Naive thymus-derived CD8-positive, alpha-beta T cell (primary cell): ENCODE measurements at regions not wholly inside any gene's neighbourhood (a gene's known extent, or its start where the extent isn't known, plus 50 kb on each side); places are given as distances from the start of the nearest gene placed in this dataset.
A peak's percentile ranks its signal among the peaks of the same experiment; 100 is the strongest.

Experiments used
- ATAC-seq, 2 donors: fragments of 150-1000 bp; cut with Tn5 transposase in 1 of 2; sonication (Bioruptor Pico), chemical (Tn5 transposase) in 1 of 2; 1 replicate in 1 of 2; 2 replicates in 1 of 2; pipeline ENCODE4 v1.10.0; 2021; ENCODE audit warnings: mild to moderate bottlenecking in 2 of 2, moderate library complexity in 2 of 2
- POLR2A ChIA-PET: fragments of 350-600 bp; sonication (Branson Sonifier 250); formaldehyde crosslinking; loops from one replicate; lab custom pipeline; 2021; ENCODE audit warnings: antibody characterized with exemption; lab: Charles Lee
- DNase-seq, 10 donors: peaks; one replicate each; pipeline versions ENCODE4 v3.0.0 to v3.0.0-alpha.2; 2020 to 2022
- H3K27ac Mint-ChIP-seq, 10 donors: one replicate each; pipeline ENCODE4 v1.8.0; 2020 to 2022; ENCODE audit warnings: mild to moderate bottlenecking in 10 of 10, mixed read lengths in 10 of 10, moderate library complexity in 4 of 10, inconsistent platforms in 1 of 10
- H3K27me3 Mint-ChIP-seq, 5 donors: one replicate each; pipeline ENCODE4 v1.8.0; 2021 to 2022; ENCODE audit warnings: mixed read lengths in 5 of 5
- H3K36me3 Mint-ChIP-seq, 3 donors: one replicate each; pipeline ENCODE4 v1.8.0; 2020 to 2022; ENCODE audit warnings: mixed read lengths in 3 of 3, mild to moderate bottlenecking in 2 of 3, inconsistent platforms in 1 of 3
- H3K4me1 Mint-ChIP-seq, 4 donors: one replicate each; pipeline ENCODE4 v1.8.0; 2021 to 2022; ENCODE audit warnings: mixed read lengths in 4 of 4
- H3K4me3 Mint-ChIP-seq, 10 donors: one replicate each; pipeline ENCODE4 v1.8.0; 2020 to 2022; ENCODE audit warnings: mild to moderate bottlenecking in 10 of 10, mixed read lengths in 10 of 10, moderate library complexity in 6 of 10, inconsistent platforms in 1 of 10
- H3K9me3 Mint-ChIP-seq, 9 donors: one replicate each; pipeline ENCODE4 v1.8.0; 2020 to 2022; ENCODE audit warnings: mixed read lengths in 9 of 9, mild to moderate bottlenecking in 3 of 9, inconsistent platforms in 1 of 9, moderate library complexity in 1 of 9

DNA sequence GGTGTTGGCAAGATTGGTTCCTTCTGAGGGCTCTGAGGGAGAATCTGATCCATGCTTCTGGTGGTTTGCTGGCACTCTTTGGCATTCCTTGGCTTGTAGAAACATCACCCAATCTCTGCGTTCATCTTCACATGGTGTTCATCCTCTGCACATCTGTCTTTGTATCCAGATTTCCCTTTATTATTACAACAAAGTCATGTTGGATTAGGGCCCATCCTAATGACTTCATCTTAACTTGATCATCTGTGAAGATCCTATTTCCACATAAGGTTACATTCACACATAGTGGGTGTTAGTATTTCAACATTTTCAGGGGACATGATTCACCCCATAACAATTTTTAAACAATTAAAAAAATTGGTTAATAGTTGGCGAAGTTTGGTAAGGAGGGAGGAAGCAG, 177.4 kb upstream of the CWC22 start:
- Mint-ChIP-seq H3K27me3 (peaks cover 0 to 4% (median 2%) of the 10 kb centered on the region in 5 donors), H3K4me1 (no peaks in the 10 kb centered on the region), H3K27ac (no peak overlapping the region), H3K9me3 (no peaks in the 10 kb centered on the region), H3K36me3 (no peaks in the 10 kb centered on the region), H3K4me3 (no peak overlapping the region)
- DNase-seq (no peak), ATAC-seq (no peak)
- POLR2A ChIA-PET: no interaction called here

DNA sequence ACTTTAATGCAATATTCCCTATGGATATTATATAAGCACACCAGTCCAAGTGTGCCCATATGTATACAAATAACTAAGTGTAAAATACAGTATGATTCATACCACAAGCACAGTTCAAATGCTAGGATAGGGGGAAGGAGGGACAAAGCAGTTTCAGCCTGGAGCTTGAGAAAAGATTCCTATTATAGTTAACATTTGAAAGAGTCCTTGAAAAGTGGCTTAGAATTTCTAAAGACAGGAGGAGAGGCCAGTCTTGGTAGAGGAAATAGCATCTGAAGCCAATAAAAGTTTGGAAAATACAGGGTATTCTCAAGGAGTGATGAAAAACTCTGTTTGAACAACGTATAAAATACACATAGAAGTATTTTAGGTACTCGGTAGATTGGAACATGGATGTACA, 173.4 kb upstream of the CWC22 start:
- H3K27ac Mint-ChIP-seq: no peak overlapping the region
- H3K9me3 Mint-ChIP-seq: no peaks in the 10 kb centered on the region
- POLR2A ChIA-PET: no interaction called here
- H3K4me3 Mint-ChIP-seq: no peak overlapping the region
- H3K27me3 Mint-ChIP-seq: peaks cover 0 to 4% (median 2%) of the 10 kb centered on the region in 5 donors
- no peaks in the 10 kb centered on the region for H3K36me3 Mint-ChIP-seq
- DNase-seq (no peak), ATAC-seq (no peak)
- H3K4me1 Mint-ChIP-seq: no peaks in the 10 kb centered on the region

DNA sequence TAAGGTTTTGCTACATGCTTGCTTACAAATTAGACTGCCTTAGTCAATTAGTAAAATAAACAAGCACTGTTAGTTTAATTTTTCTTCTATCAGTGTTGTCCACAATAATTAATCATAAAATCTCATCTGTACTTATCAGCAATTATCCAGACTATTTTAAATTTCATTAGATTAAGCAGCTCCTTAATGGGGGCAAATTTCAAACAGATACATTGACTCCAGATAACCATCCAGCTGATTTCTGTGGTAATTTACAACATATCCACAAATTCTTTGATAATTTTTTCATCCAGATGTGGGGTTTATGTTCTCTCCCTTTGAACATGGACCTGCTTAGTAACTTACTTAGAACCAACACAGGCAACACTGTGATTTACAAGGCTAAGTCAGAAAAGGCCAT, 170.4 kb upstream of the CWC22 start:
- H3K36me3 Mint-ChIP-seq: no peaks in the 10 kb centered on the region
- POLR2A ChIA-PET: no interaction called here
- no peak overlapping the region for H3K4me3 Mint-ChIP-seq
- H3K4me1 Mint-ChIP-seq: no peaks in the 10 kb centered on the region
- no peak overlapping the region for H3K27ac Mint-ChIP-seq
- peaks cover 0 to 4% (median 2%) of the 10 kb centered on the region in 5 donors for H3K27me3 Mint-ChIP-seq
- ATAC-seq (no peak), DNase-seq (no peak)
- no peaks in the 10 kb centered on the region for H3K9me3 Mint-ChIP-seq

GRCh38 chr2:180175736-180176135, 168.6 kb upstream of the CWC22 start:
- DNase-seq: no peak
- H3K4me3 Mint-ChIP-seq: no peak overlapping the region
- H3K9me3 Mint-ChIP-seq: peaks cover 0 to 9% (median 0%) of the 10 kb centered on the region in 9 donors
- H3K27me3 Mint-ChIP-seq: peaks cover 0 to 9% (median 0%) of the 10 kb centered on the region in 5 donors
- POLR2A ChIA-PET: no interaction called here
- no peak overlapping the region for H3K27ac Mint-ChIP-seq
- no peaks in the 10 kb centered on the region for H3K36me3 Mint-ChIP-seq
- ATAC-seq: no peak
- H3K4me1 Mint-ChIP-seq: no peaks in the 10 kb centered on the region

- ATAC-seq (no peak), DNase-seq (no peak)
- Mint-ChIP-seq H3K36me3 (peaks cover 0 to 7% (median 3%) of the 10 kb centered on the region in 3 donors), H3K27ac (no peak overlapping the region), H3K4me1 (no peaks in the 10 kb centered on the region), H3K9me3 (peaks cover 3 to 11% (median 9%) of the 10 kb centered on the region in 9 donors), H3K27me3 (peaks cover 0 to 15% (median 2%) of the 10 kb centered on the region in 5 donors), H3K4me3 (no peak overlapping the region)
- POLR2A ChIA-PET: no interaction called here
Observed at GRCh38 chr2:180174580-180174979, 167.5 kb upstream of the CWC22 start.

- DNase-seq (no peak), ATAC-seq (no peak)
- peak overlapping the region in 1 of 10 donors; percentile 21 for H3K27ac Mint-ChIP-seq
- no peak overlapping the region for H3K4me3 Mint-ChIP-seq
- peaks cover 5 to 15% (median 14%) of the 10 kb centered on the region in 5 donors for H3K27me3 Mint-ChIP-seq
- peaks cover 0 to 16% (median 5%) of the 10 kb centered on the region in 3 donors for H3K36me3 Mint-ChIP-seq
- H3K4me1 Mint-ChIP-seq: no peaks in the 10 kb centered on the region
- H3K9me3 Mint-ChIP-seq: peaks cover 9 to 25% (median 19%) of the 10 kb centered on the region in 9 donors
- POLR2A ChIA-PET: no interaction called here
Observed at GRCh38 chr2:180169474-180169873, 162.4 kb upstream of the CWC22 start.

- H3K27me3 Mint-ChIP-seq: peaks cover 2 to 15% (median 4%) of the 10 kb centered on the region in 5 donors
- ATAC-seq (no peak), DNase-seq (no peak)
- no peaks in the 10 kb centered on the region for H3K4me1 Mint-ChIP-seq
- no peak overlapping the region for H3K27ac Mint-ChIP-seq
- no peak overlapping the region for H3K4me3 Mint-ChIP-seq
- no peaks in the 10 kb centered on the region for H3K36me3 Mint-ChIP-seq
- H3K9me3 Mint-ChIP-seq: no peaks in the 10 kb centered on the region
- POLR2A ChIA-PET: no interaction called here
Observed at GRCh38 chr2:180161415-180161814, 154.3 kb upstream of the CWC22 start.

GRCh38 chr2:180159921-180160320, 152.8 kb upstream of the CWC22 start:
- H3K4me1 Mint-ChIP-seq: no peaks in the 10 kb centered on the region
- DNase-seq (no peak), ATAC-seq (no peak)
- H3K27ac Mint-ChIP-seq: no peak overlapping the region
- H3K27me3 Mint-ChIP-seq: peaks cover 0 to 7% (median 3%) of the 10 kb centered on the region in 5 donors
- no peak overlapping the region for H3K4me3 Mint-ChIP-seq
- H3K36me3 Mint-ChIP-seq: no peaks in the 10 kb centered on the region
- no peaks in the 10 kb centered on the region for H3K9me3 Mint-ChIP-seq
- POLR2A ChIA-PET: no interaction called here

GRCh38 chr2:180158961-180159360, 151.9 kb upstream of the CWC22 start:
- no peak overlapping the region for H3K27ac Mint-ChIP-seq
- no peaks in the 10 kb centered on the region for H3K36me3 Mint-ChIP-seq
- H3K4me3 Mint-ChIP-seq: no peak overlapping the region
- no peaks in the 10 kb centered on the region for H3K4me1 Mint-ChIP-seq
- H3K27me3 Mint-ChIP-seq: peaks cover 0 to 7% (median 2%) of the 10 kb centered on the region in 5 donors
- H3K9me3 Mint-ChIP-seq: no peaks in the 10 kb centered on the region
- POLR2A ChIA-PET: no interaction called here
- ATAC-seq (no peak), DNase-seq (no peak)

DNA sequence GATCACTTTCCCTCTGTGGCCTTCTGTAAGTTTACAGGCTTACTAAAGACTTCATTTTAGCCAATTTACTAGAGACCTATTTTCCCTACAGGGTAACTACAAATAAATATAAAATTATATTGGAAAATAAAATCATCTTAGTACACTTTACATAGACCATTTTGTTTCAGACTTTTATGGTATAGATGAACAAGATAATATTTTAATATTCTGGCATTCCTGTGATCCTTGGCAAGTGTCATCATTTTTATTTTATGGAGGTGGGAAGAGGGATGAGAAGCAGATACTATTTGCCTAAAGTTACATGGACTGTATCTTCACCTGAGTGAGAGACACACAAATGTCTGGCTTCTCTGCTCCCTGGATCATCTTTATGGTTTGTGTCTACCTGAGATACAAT, 149.6 kb upstream of the CWC22 start:
- POLR2A ChIA-PET: no interaction called here
- no peak overlapping the region for H3K4me3 Mint-ChIP-seq
- no peaks in the 10 kb centered on the region for H3K4me1 Mint-ChIP-seq
- H3K36me3 Mint-ChIP-seq: no peaks in the 10 kb centered on the region
- DNase-seq (no peak), ATAC-seq (no peak)
- H3K27me3 Mint-ChIP-seq: peaks cover 0 to 4% (median 1%) of the 10 kb centered on the region in 5 donors
- no peak overlapping the region for H3K27ac Mint-ChIP-seq
- no peaks in the 10 kb centered on the region for H3K9me3 Mint-ChIP-seq

- Mint-ChIP-seq H3K4me3 (no peak overlapping the region), H3K27ac (no peak overlapping the region), H3K27me3 (peaks cover 0 to 8% (median 1%) of the 10 kb centered on the region in 5 donors), H3K4me1 (no peaks in the 10 kb centered on the region), H3K9me3 (no peaks in the 10 kb centered on the region), H3K36me3 (no peaks in the 10 kb centered on the region)
- DNase-seq: no peak
- POLR2A ChIA-PET: no interaction called here
- ATAC-seq: no peak
Observed at GRCh38 chr2:180150606-180151005, 143.5 kb upstream of the CWC22 start.

DNA sequence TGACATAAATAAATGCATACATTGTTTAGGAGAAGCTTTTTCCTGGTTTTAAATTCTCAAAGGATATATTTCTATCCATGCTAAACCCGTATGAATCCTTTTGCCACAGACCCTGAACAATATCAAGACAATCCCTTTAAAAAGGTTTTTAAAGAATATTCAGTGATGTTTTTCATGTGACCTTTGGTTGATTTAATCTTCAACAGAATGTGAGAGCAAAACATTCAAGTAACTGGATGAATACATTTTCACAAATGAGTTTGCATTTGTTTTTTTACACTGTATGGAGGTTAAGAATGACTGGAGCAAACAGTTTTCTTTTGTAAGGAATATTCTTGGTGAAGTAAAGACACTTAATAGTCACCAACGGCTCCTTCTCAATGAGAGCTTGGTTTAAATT, 139.4 kb upstream of the CWC22 start:
- no peaks in the 10 kb centered on the region for H3K4me1 Mint-ChIP-seq
- no peaks in the 10 kb centered on the region for H3K36me3 Mint-ChIP-seq
- POLR2A ChIA-PET: no interaction called here
- no peak for DNase-seq
- H3K27ac Mint-ChIP-seq: no peak overlapping the region
- H3K9me3 Mint-ChIP-seq: no peaks in the 10 kb centered on the region
- peaks cover 0 to 9% (median 5%) of the 10 kb centered on the region in 5 donors for H3K27me3 Mint-ChIP-seq
- no peak for ATAC-seq
- H3K4me3 Mint-ChIP-seq: no peak overlapping the region

- Mint-ChIP-seq H3K4me3 (no peak overlapping the region), H3K9me3 (no peaks in the 10 kb centered on the region), H3K27ac (no peak overlapping the region), H3K36me3 (no peaks in the 10 kb centered on the region), H3K27me3 (peaks cover 0 to 9% (median 7%) of the 10 kb centered on the region in 5 donors), H3K4me1 (no peaks in the 10 kb centered on the region)
- ATAC-seq: no peak
- no peak for DNase-seq
- POLR2A ChIA-PET: no interaction called here
Observed at GRCh38 chr2:180146114-180146513, 139.0 kb upstream of the CWC22 start.

DNA sequence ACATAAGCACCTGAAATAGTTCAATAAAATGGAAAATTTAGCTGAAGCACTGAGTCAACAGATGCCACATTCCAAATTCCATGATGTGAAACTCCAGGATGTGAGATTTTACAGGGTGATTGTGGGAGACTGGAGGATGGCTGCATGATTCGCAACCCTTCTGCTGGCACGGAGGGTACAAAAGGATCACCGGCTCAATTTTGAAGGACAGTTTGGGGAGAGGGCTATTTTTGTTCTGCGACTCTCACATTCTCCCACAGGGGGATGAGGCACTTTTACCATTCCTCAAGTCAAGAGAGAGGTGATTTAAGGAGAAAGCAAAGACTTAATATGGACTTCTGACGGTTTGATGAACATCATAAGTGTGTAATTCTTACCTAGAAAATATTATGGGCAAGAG, 138.1 kb upstream of the CWC22 start:
- POLR2A ChIA-PET: no interaction called here
- no peak overlapping the region for H3K27ac Mint-ChIP-seq
- H3K9me3 Mint-ChIP-seq: no peaks in the 10 kb centered on the region
- H3K4me3 Mint-ChIP-seq: no peak overlapping the region
- ATAC-seq (no peak), DNase-seq (no peak)
- no peaks in the 10 kb centered on the region for H3K36me3 Mint-ChIP-seq
- H3K4me1 Mint-ChIP-seq: no peaks in the 10 kb centered on the region
- H3K27me3 Mint-ChIP-seq: peaks cover 0 to 9% (median 7%) of the 10 kb centered on the region in 5 donors
